BE2C (cell line): ENCODE measurements at regions not wholly inside any gene's neighbourhood (a gene's known extent, or its start where the extent isn't known, plus 50 kb on each side); places are given as distances from the start of the nearest gene placed in this dataset.

ENCODE experiments used
- DNase-seq: peaks from one replicate; pipeline ENCODE4 v3.0.0-alpha.2; 2020
- H3K27me3 ChIP-seq: fragments of 250-450 bp; sonication (Bioruptor Pico); 2 replicates; pipeline ENCODE4 v1.5.1; 2020; ENCODE audit warnings: mild to moderate bottlenecking
- H3K36me3 ChIP-seq: fragments of 250-450 bp; sonication (Bioruptor Pico); 2 replicates; pipeline ENCODE4 v1.5.1; 2020; ENCODE audit warnings: mild to moderate bottlenecking
- H3K4me1 ChIP-seq: fragments of 250-450 bp; sonication (Bioruptor Pico); 2 replicates; pipeline ENCODE4 v1.5.1; 2020
- H3K4me3 ChIP-seq: 2 replicates; pipeline ENCODE4 v1.5.1; 2011; ENCODE audit warnings: low read depth, low read length
- H3K9me3 ChIP-seq: fragments of 250-450 bp; sonication (Bioruptor Pico); 2 replicates; pipeline ENCODE4 v1.5.1; 2020
- CTCF ChIP-seq: IDR thresholded peaks from 2 replicates; pipeline ENCODE4 v1.5.1; 2012; ENCODE audit warnings: mild to moderate bottlenecking, low read depth, low read length

- Histone ChIP-seq H3K9me3 (no peaks in the 10 kb centered on the region), H3K36me3 (no peaks in the 10 kb centered on the region), H3K27me3 (no peaks in the 10 kb centered on the region), H3K4me3 (no peak overlapping the region), H3K4me1 (no peaks in the 10 kb centered on the region)
- no peak for DNase-seq
- no peak for TF ChIP-seq CTCF
These were observed 562.8 kb upstream of the RIOK2 start for GRCh38 chr5:97745817-97746216.

- H3K4me3 ChIP-seq, result no peak overlapping the region
- H3K36me3 ChIP-seq, result no peaks in the 10 kb centered on the region
- no peaks in the 10 kb centered on the region for H3K4me1 ChIP-seq
- TF ChIP-seq CTCF, result no peak
- no peaks in the 10 kb centered on the region for H3K9me3 ChIP-seq
- no peaks in the 10 kb centered on the region for H3K27me3 ChIP-seq
- DNase-seq, result no peak
These were observed 567.5 kb upstream of the RIOK2 start for GRCh38 chr5:97750576-97750975.

- TF ChIP-seq CTCF, result no peak
- H3K4me3 ChIP-seq, result no peak overlapping the region
- no peaks in the 10 kb centered on the region for H3K36me3 ChIP-seq
- no peaks in the 10 kb centered on the region for H3K27me3 ChIP-seq
- no peak for DNase-seq
- H3K9me3 ChIP-seq, result no peaks in the 10 kb centered on the region
- no peaks in the 10 kb centered on the region for H3K4me1 ChIP-seq
These were observed 568.5 kb upstream of the RIOK2 start for GRCh38 chr5:97751540-97751939.

- no peak for TF ChIP-seq CTCF
- H3K4me1 ChIP-seq, result no peaks in the 10 kb centered on the region
- H3K27me3 ChIP-seq, result no peaks in the 10 kb centered on the region
- no peaks in the 10 kb centered on the region for H3K36me3 ChIP-seq
- no peak overlapping the region for H3K4me3 ChIP-seq
- no peak for DNase-seq
- no peaks in the 10 kb centered on the region for H3K9me3 ChIP-seq
These were observed 569.8 kb upstream of the RIOK2 start for GRCh38 chr5:97752871-97753270.

- no peaks in the 10 kb centered on the region for H3K4me1 ChIP-seq
- TF ChIP-seq CTCF, result no peak
- H3K9me3 ChIP-seq, result no peaks in the 10 kb centered on the region
- no peak for DNase-seq
- H3K4me3 ChIP-seq, result no peak overlapping the region
- H3K36me3 ChIP-seq, result no peaks in the 10 kb centered on the region
- H3K27me3 ChIP-seq, result no peaks in the 10 kb centered on the region
These were observed 579.4 kb upstream of the RIOK2 start for GRCh38 chr5:97762483-97762882.

GRCh38 chr5:97764700-97765099, 581.7 kb upstream of the RIOK2 start:
- TF ChIP-seq CTCF, result no peak
- no peaks in the 10 kb centered on the region for H3K4me1 ChIP-seq
- H3K9me3 ChIP-seq, result no peaks in the 10 kb centered on the region
- no peaks in the 10 kb centered on the region for H3K27me3 ChIP-seq
- no peak for DNase-seq
- H3K4me3 ChIP-seq, result no peak overlapping the region
- no peaks in the 10 kb centered on the region for H3K36me3 ChIP-seq
